ENCODE measurements at regions not wholly inside any gene's neighbourhood (a gene's known extent, or its start where the extent isn't known, plus 50 kb on each side); places are given as distances from the start of the nearest gene placed in this dataset.

GRCh38 chr13:78978381-78978998, 319.5 kb upstream of the OBI1 start:
- TF ChIP-seq USF2 (IDR thresholded peaks at IDR 0.05; ENCODE audit: low read length) (no peak), SP2 (IDR thresholded peaks at IDR 0.05; ENCODE audit: low read length) (no peak), CREB1 (IDR thresholded peaks at IDR 0.05) (no peak), EZH2 (IDR thresholded peaks at IDR 0.05; ENCODE audit: low read depth, low read length, severe bottlenecking) (no peak), GTF2F1 (IDR thresholded peaks at IDR 0.05; ENCODE audit: borderline replicate concordance, low read depth, low read length) (no peak), POLR2A (IDR thresholded peaks at IDR 0.05; ENCODE audit: control extremely low read depth in 1 of 2, low read depth in 2 of 2, low read length in 2 of 2) (no peak), CTCF (IDR thresholded peaks at IDR 0.05; ENCODE audit: control extremely low read depth in 1 of 3, insufficient read depth in 1 of 3, low read depth in 1 of 3, low read length in 3 of 3) (peak in 2 of 3 experiments; percentile 50 to 75; a peak in 2 of 4 replicates), YY1 (IDR thresholded peaks at IDR 0.05; ENCODE audit: low read depth, low read length) (no peak), POLR2AphosphoS5 (IDR thresholded peaks at IDR 0.05; ENCODE audit: low read depth, low read length) (no peak)

Data from H1 (cell line).